Keratinocyte (primary cell): ENCODE measurements at regions not wholly inside any gene's neighbourhood (a gene's known extent, or its start where the extent isn't known, plus 50 kb on each side); places are given as distances from the start of the nearest gene placed in this dataset.
A peak's percentile ranks its signal among the peaks of the same experiment; 100 is the strongest.

Experiments
- DNase-seq: peaks from one replicate; pipeline ENCODE4 v3.0.0-alpha.2; 2011; ENCODE audit warnings: low read depth, missing footprints, low spot score
- FAIRE-seq: peaks from 2 replicates; lab custom pipeline; 2011; peaks lifted over from hg19 to GRCh38; lab: Jason Lieb, UNC
- H2AFZ ChIP-seq: 2 replicates; pipeline ENCODE4 v1.6.0; 2012; ENCODE audit warnings: low read length, control low read depth, inconsistent platforms; ENCODE audit not compliant: control insufficient read depth
- H3K27ac ChIP-seq: 2 replicates; pipeline ENCODE4 v1.5.1; 2011; ENCODE audit warnings: low read length; ENCODE audit not compliant: control insufficient read depth, insufficient read depth
- H3K27me3 ChIP-seq: 3 replicates; pipeline ENCODE4 v1.6.0; 2011; ENCODE audit warnings: low read length; ENCODE audit not compliant: control insufficient read depth, insufficient read depth; ENCODE audit errors: extremely low read depth
- H3K36me3 ChIP-seq, 2 experiments: 2 replicates in 1 of 2; 3 replicates in 1 of 2; pipeline ENCODE4 v1.5.1; 2011; ENCODE audit warnings: low read length in 2 of 2, mild to moderate bottlenecking in 1 of 2; ENCODE audit not compliant: control insufficient read depth in 2 of 2, insufficient read depth in 2 of 2; ENCODE audit errors: extremely low read depth in 1 of 2
- H3K4me1 ChIP-seq: 3 replicates; pipeline ENCODE4 v1.5.1; 2011; ENCODE audit warnings: low read length; ENCODE audit not compliant: control insufficient read depth, insufficient read depth; ENCODE audit errors: extremely low read depth
- H3K4me2 ChIP-seq: 3 replicates; pipeline ENCODE4 v1.6.0; 2011; ENCODE audit warnings: low read depth, low read length; ENCODE audit not compliant: control insufficient read depth, insufficient read depth; ENCODE audit errors: extremely low read depth
- H3K4me3 ChIP-seq, 3 experiments: fragments of 200-600 bp in 1 of 3; sonication (generic) in 1 of 3; 2 replicates in 2 of 3; 3 replicates in 1 of 3; pipeline ENCODE4 v1.5.1; 2011 to 2016; ENCODE audit warnings: low read length in 3 of 3, mild to moderate bottlenecking in 3 of 3, control low read depth in 2 of 3, inconsistent platforms in 1 of 3, low read depth in 1 of 3, mixed read lengths in 1 of 3, mixed run types in 1 of 3, moderate library complexity in 1 of 3; ENCODE audit not compliant: control insufficient read depth in 2 of 3, insufficient read depth in 2 of 3; ENCODE audit errors: extremely low read depth in 1 of 3
- H3K79me2 ChIP-seq: 2 replicates; pipeline ENCODE4 v1.6.0; 2012; ENCODE audit warnings: low read length; ENCODE audit not compliant: control insufficient read depth, insufficient read depth
- H3K9ac ChIP-seq: 3 replicates; pipeline ENCODE4 v1.6.0; 2011; ENCODE audit warnings: low read length; ENCODE audit not compliant: control insufficient read depth, insufficient read depth; ENCODE audit errors: extremely low read depth
- H3K9me1 ChIP-seq: 3 replicates; pipeline ENCODE4 v1.6.0; 2011; ENCODE audit warnings: low read length; ENCODE audit not compliant: control insufficient read depth, insufficient read depth; ENCODE audit errors: extremely low read depth
- H3K9me3 ChIP-seq: 2 replicates; pipeline ENCODE4 v1.5.1; 2012; ENCODE audit warnings: low read depth, low read length; ENCODE audit not compliant: control insufficient read depth
- H4K20me1 ChIP-seq: 3 replicates; pipeline ENCODE4 v1.6.0; 2011; ENCODE audit warnings: low read length; ENCODE audit not compliant: control insufficient read depth, insufficient read depth; ENCODE audit errors: extremely low read depth
- EZH2 ChIP-seq: IDR thresholded peaks from one replicate; pipeline ENCODE4 v1.6.1; 2012; ENCODE audit warnings: inconsistent platforms, mild to moderate bottlenecking, low read length, moderate library complexity
- dilution Hi-C: fragments of 300-500 bp; cut with MboI; formaldehyde crosslinking; loops from one replicate; pipeline ENCODE4 v1.7.0; 2020; ENCODE audit warnings: low sequenced_read_pairs; ENCODE audit not compliant: extremely low pct_ligation_motif_present
- TF ChIP-seq, protein P1 (sequence below), 3 experiments: IDR thresholded peaks in 1 of 3; conservative IDR thresholded peaks in 1 of 3; optimal IDR thresholded peaks in 1 of 3; 2 replicates in 2 of 3; 3 replicates in 1 of 3; pipeline versions ENCODE3 to v1.5.1; 2011; ENCODE audit warnings: low read length in 3 of 3, mild to moderate bottlenecking in 3 of 3, moderate library complexity in 2 of 3, control low read depth in 1 of 3, inconsistent platforms in 1 of 3; ENCODE audit not compliant: insufficient read depth in 2 of 3; ENCODE audit errors: extremely low read depth in 1 of 3

DNA sequence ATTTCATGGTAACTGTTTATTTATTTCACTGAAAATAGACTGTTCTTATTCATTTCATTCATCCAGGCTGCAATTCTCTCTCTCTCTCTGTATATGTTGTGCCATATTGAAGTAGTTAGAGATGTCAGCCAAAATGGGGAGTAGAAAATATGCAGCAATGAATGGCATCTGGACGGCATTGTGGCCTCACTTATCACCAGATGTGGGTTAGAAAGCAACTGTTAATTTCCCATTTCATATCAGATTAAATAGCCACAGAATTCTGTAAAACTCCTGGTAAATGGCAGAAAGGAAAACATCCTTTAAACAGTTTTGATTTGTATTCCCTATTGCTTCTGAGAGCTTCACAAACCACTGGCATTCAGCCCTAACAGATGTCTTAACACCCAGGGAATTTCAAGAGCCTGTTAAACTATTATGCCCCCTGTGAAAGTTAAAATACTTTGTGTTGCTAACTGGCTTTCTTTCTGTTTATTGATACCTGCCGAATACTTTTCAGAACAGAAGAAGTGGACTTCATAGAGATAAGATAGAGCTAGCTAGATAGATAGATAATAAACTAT, 1763.3 kb upstream of the MIR17HG start:
- Histone ChIP-seq H3K9me3 (no peaks in the 10 kb centered on the region), H4K20me1 (no peaks in the 10 kb centered on the region), H3K4me3 (no peak overlapping the region), H2AFZ (peak overlapping the region; percentile 43), H3K9me1 (no peaks in the 10 kb centered on the region), H3K4me2 (no peak overlapping the region), H3K36me3 (no peaks in the 10 kb centered on the region), H3K79me2 (no peaks in the 10 kb centered on the region), H3K9ac (no peak overlapping the region), H3K4me1 (no peaks in the 10 kb centered on the region), H3K27me3 (no peaks in the 10 kb centered on the region), H3K27ac (no peak overlapping the region)
- dilution Hi-C loops, result no loop called here
- no peak for FAIRE-seq
- no peak for DNase-seq
- no peak for TF ChIP-seq EZH2
- TF ChIP-seq, protein P1, sequence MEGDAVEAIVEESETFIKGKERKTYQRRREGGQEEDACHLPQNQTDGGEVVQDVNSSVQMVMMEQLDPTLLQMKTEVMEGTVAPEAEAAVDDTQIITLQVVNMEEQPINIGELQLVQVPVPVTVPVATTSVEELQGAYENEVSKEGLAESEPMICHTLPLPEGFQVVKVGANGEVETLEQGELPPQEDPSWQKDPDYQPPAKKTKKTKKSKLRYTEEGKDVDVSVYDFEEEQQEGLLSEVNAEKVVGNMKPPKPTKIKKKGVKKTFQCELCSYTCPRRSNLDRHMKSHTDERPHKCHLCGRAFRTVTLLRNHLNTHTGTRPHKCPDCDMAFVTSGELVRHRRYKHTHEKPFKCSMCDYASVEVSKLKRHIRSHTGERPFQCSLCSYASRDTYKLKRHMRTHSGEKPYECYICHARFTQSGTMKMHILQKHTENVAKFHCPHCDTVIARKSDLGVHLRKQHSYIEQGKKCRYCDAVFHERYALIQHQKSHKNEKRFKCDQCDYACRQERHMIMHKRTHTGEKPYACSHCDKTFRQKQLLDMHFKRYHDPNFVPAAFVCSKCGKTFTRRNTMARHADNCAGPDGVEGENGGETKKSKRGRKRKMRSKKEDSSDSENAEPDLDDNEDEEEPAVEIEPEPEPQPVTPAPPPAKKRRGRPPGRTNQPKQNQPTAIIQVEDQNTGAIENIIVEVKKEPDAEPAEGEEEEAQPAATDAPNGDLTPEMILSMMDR (optimal IDR thresholded peaks at IDR 0.05 in 1 of 3, IDR thresholded peaks at IDR 0.05 in 1 of 3, conservative IDR thresholded peaks at IDR 0.05 in 1 of 3; ENCODE audit: extremely low read depth in 1 of 3, insufficient read depth in 2 of 3, low read length in 3 of 3), result no peak

- dilution Hi-C loops, result no loop called here
These were observed 1744.8 kb upstream of the MIR17HG start for GRCh38 chr13:89602655-89603054.

More at GRCh38 chr13:89602655-89603054, 1744.8 kb upstream of the MIR17HG start:
- no peaks in the 10 kb centered on the region for H3K36me3 ChIP-seq
- no peak overlapping the region for H3K4me2 ChIP-seq
- DNase-seq (no peak), FAIRE-seq (no peak)
- H3K4me1 ChIP-seq, result no peaks in the 10 kb centered on the region
- H3K27me3 ChIP-seq, result no peaks in the 10 kb centered on the region
- no peaks in the 10 kb centered on the region for H3K9me1 ChIP-seq
- H3K9ac ChIP-seq, result no peak overlapping the region
- H3K27ac ChIP-seq, result no peak overlapping the region
- TF ChIP-seq EZH2, result no peak
- TF ChIP-seq, protein P1 (optimal IDR thresholded peaks at IDR 0.05 in 1 of 3, IDR thresholded peaks at IDR 0.05 in 1 of 3, conservative IDR thresholded peaks at IDR 0.05 in 1 of 3; ENCODE audit: extremely low read depth in 1 of 3, insufficient read depth in 2 of 3, low read length in 3 of 3), result no peak
- H2AFZ ChIP-seq, result no peak overlapping the region
- no peaks in the 10 kb centered on the region for H3K79me2 ChIP-seq
- no peaks in the 10 kb centered on the region for H4K20me1 ChIP-seq
- no peaks in the 10 kb centered on the region for H3K9me3 ChIP-seq
- no peak overlapping the region for H3K4me3 ChIP-seq
